ENCODE measurements at regions not wholly inside any gene's neighbourhood (a gene's known extent, or its start where the extent isn't known, plus 50 kb on each side); places are given as distances from the start of the nearest gene placed in this dataset.
A peak's percentile ranks its signal among the peaks of the same experiment; 100 is the strongest.

DNA sequence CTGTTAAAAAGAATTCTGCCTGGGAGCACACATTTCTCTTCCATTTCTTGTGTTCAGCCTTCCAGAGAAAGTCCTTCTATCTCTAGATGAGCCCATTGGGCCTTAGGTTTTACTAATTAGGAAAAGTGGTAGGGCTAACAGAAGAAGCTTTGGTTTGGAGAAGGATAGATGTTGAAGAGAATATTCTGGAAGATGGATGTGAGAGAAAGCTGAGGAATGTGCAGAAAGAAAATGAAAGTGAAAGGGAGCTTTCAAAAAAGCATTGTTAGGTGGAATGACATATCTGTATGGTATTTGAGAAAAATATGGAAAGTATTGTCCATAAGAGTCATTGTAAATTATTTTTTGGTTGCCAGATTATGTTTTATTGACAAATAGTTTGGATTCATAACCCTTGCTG is 474.8 kb upstream of the SLIT2 start:
- peak; percentile 17 for DNase-seq (ENCODE audit: low spot score)

DNA sequence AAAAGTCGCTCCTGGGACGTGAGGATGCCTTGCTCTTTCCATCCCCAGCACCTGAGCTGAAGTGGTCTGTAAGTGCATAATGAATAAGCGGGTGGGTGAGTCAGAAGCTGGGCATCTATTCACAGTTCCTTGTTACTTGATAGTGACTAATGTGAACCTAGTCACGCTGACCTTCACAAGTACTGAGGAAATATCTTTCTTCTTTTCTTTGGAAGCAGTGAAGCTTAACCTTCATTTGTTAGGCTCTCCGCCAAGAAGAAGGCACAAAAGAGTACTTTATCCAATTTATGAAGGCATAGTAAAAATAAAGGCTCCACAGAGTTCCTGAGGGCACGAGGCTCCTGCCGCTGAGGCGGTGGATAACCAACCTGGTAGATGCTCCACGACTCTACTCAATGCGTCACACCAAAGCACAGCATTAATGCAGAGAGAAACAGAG is 475.7 kb upstream of the SLIT2 start:
- peak; percentile 55 for DNase-seq (ENCODE audit: low spot score)

DNA sequence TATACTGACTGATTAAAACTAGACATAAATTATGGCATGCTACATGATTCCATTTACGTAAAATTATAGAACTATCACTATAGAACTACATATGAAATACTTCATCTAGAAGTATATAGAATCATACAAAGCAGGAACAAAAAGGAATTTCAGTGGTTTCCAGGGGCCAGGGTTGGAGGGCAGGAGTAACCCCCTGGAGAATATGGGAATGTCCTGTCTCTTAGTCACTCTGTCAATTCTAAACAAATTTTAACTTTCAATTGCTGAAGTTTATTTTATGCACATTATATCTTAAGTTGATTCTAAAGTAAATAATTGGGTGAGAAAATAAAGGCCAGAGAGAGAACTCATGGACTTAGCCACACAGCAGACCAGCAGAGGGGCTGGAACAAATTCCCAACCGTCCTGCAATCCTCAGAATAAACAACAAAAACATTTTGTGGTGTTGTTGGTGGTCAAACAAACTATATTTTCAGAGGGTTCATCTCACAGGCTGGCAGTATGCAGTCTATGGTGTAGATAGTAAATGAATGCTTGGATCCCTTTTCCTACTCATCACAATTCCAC is 476.9 kb upstream of the SLIT2 start:
- DNase-seq (ENCODE audit: low spot score) = no peak

DNA sequence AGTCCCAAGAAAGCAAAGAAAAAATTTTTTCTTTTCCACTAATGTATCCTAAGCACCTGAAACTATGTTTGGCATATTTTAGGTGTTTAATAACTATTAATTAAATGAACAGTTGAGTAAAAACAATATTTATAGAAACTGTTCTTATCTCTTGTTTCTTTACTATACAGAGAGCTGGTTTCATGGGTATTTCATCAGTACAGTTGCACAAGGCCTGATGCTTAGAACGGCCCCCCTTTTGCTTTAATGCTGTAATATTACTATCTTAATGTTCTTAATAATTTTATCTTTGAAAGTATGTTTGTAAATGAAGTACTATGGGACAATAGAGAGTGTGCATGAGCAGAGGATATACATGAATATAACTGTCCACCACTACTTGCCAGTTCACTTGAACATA is 479.1 kb upstream of the SLIT2 start:
- no peak for DNase-seq (ENCODE audit: low spot score)

DNA sequence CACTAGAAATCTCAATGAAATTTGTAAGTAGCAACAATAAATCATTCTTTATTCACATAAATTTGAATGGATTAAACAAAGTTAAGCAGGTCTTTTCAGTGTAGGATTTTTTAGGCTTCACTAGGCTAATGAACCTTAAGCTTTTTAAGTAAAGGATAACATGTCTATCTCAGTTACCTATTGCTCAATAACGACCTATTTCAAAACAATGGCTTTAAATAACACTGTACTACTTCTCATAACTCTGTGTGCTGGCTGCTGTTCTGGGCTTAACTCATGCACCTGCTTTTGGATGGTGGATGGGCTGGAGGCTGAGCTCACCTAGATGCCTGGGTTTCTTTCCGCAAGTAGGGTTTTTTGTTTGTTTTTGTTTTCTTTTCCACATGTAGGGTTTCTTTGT is 495.0 kb upstream of the SLIT2 start:
- DNase-seq (ENCODE audit: low spot score) = no peak

DNA sequence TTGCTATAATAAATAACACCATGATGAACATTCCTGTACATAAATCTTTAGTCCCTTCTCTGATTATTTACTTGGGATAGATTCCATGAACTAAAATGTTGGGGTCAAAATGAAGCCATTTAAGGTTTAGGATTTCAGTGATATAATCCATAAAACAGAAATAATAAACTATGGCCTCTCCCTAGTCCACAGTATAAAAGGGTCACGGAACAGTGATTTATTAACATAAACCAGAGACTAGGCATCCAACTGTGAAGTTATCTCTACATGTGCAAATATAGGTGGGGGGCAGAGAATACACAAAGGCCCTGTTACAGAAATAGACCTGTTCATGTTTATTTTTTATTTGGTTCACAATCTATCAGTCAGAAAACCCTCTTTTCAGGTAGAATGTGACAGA is 499.1 kb upstream of the SLIT2 start:
- no peak for DNase-seq (ENCODE audit: low spot score)

DNA sequence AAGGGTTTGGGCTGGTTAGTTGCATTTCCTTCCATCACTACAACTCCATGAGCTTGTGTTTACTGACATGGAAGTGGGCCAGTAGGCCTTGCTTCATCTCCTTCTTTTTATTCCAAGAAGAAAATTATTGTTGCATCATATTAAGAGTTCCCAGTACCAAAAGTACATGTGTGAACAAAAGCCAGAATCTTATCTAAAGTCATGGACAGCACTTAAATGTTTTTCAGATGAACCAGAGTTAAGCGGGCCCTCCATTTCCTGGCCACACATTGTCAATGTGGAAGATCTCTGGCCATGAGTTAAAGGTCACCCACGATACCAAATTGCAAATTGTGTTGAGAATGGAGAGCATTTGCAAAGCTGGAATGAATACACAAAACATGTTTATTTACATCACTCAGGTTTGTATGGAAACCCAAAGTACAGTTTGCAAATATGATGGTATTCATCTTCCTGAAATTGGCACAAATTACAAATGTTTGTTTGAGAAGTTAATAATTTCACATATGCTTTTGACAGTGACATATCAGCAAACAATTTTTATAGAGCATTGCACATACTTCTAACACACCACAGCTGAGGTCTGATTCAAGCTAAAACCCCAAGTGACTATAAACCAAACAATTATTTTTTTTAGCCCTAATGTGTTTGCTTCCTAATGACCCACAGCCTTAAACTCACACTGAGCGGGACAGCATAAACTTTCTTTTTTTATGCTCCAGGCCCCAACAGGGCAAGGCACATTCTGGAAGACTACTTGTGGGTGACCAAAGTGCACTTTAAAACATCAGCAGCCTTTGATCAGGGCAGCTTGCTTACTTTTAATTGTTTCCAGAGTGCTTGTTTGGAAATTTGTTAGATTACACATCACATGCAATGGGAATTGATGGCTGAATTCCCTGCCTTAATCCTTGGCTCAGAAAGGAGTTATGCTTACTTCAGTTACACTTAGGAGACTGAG is 502.9 kb upstream of the SLIT2 start:
- no peak for DNase-seq (ENCODE audit: low spot score)

DNA sequence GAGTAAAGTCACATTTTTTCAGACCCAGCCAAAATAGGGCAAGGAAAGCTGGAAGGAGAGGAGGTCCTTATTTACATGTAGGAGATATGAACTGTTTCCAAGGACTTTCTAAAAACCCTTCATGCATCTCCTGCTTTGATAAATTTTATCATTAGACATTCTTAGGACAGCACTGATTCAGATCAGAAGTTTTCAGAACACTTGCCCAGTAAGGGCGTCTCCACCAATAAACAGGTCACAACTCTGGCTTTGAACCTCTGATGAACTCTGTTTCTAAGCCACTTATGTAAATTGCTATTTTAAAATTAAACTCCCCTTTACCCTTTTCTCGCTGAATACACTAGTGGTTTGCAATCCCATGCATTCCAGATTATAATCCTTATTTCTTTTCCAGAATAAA is 505.3 kb upstream of the SLIT2 start:
- DNase-seq (ENCODE audit: low spot score) = no peak

DNA sequence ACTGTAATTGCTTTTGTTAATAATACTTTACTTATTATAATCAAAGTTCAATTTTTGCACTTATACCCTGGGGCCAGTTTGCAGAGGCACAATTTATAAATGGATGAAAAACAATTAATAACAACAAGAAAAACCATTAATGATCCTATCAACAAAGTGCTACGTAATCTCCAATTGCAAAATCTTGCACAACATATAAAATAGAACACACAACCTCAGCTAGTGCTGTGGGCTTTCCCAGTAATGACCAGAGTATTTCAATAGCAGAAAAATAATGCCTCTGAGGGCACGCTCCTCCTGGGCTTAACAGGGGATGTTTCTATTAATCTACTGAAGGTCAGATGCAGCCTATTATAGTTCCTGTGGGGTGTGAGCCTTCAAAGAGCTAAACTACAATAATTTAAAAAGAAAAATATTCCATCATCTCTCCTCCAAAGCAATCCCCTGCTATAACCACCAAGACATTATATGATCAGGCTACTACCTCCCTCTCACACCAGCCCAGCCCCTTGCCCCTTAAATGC is 508.5 kb upstream of the SLIT2 start:
- no peak for DNase-seq (ENCODE audit: low spot score)

DNA sequence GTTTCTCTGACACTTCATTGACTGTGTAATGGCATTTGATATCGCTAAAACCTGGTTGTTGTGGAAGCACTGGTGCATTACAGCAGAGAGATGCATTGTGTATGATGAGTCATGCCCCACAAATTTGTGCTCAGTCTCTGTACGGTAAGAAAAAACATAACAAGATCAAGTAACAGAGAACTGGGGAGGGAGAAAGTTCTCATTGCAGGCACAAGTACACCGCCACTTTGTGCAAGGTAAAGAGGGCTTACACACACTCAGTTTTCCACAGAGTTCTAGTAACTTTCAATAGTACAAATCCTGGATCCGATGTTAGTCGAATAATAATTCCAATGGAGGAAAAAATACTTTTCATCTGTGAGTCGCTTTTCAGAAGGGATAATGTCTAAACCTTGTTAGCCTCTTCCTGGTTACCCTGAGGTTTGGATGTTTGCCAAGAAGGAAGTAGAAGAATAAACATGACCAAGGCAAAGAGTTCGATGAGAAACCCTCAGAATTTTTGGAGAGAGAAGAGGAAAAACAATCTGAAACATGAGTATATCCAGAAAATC is 512.5 kb upstream of the SLIT2 start:
- DNase-seq (ENCODE audit: low spot score) = peak; percentile 82

DNA sequence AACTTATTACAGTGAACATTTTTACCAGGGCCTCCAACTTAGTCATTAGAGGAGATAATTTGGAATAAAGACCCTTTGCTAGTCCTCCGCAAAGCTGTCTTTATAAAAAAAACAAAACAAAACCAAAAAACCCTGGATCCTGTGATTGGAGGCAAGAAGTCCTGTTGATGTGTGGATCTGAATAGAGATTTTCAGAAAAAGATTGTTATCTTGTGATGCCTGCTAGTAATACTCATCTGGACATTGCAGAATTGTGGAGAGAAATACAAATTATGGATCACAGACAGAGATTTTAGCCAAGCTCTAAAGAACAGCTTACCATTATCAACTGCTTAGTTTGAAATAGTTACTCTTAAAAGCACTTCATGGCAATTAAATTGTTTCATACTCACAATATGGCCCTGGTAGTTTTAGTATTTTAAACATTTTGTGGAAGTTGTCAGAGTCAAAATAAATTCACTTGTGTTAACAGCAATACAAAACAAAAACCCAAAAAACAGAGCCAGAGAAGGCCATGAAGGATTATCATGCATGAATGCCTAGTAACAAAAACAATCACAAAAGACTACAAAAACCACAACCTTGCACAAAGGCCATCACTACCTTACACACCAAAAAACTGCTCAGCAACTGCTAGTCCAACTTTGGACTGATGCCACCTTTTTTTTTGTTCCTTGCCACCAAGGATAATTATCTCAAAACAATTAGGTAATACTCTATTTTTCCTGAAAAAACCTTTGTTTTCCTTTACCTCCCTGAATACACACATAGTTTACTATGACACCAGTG is 514.5 kb upstream of the SLIT2 start:
- DNase-seq (ENCODE audit: low spot score) = no peak

DNA sequence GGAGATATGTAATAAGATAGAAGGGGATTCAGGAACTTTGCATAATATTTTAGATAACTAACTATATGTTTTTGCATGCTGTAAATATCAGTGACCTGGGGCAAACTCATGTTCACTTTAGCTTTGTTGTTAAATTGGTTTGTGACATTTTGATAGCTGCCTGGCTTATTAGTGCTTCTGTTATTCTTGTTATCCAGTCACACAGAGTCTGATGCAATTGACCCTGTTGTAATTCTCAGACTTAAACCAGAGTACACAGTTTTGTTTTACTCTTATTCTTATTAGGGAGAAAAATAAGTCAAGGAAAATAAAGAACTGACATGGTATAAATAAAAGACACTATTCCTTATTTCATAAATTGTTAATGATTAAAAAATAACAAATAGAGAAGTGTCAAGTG is 516.7 kb upstream of the SLIT2 start:
- DNase-seq (ENCODE audit: low spot score) = no peak

DNA sequence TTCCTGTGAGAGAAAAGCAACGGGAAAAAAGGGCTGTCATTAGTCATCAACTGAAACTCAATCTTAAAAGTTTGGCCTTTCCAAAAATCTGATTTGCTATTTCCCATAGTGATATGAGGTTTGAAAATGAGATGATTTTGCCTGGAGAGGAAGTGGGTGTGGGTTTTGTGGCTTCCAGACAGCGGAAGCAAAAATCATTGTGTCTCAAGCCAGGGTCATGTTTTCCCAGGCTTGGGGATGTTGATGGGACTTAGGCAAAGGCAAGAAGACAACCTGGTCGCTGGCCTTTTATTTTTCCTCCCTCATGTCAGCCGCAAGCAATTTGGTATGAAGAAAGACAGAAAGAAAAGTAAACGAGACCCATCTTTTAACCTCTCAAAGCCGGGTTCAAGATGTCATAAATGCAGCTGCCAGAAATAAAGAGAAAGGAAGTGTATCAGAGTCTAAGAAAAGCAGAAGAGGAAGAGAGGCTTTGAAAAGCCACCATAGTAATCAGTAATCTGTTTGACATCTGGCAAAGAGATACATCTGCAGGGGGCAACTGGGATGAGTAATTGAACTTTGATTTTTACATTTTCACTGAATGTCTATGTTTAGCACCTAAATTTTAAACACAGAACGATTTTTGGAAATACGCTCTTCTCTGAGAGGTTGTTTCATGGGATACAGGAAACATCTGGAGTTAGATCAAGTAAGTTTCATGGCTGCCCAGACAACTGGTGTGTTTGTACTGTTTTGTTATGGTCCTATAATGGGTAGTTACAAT is 521.6 kb upstream of the SLIT2 start:
- peak; percentile 72 for DNase-seq (ENCODE audit: low spot score)

DNA sequence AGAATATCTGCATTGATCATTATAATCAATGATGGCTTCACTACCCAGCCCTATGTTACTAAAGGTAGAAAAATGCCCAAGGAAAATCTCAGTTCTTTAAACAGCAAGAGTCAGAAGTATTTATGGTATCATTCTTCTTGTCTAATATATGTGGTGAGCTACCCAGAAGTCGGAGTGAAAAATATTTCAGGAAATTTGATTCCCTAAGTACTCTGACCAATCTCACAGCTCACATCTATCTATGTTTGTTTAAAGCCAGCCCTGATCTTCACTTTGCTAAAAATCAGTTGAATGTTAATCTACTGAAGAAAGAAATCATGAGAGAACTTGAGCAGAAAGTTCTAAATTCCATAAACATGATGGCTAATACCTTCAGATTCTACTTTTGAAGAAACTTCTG is 522.9 kb upstream of the SLIT2 start:
- DNase-seq (ENCODE audit: low spot score) = no peak

DNA sequence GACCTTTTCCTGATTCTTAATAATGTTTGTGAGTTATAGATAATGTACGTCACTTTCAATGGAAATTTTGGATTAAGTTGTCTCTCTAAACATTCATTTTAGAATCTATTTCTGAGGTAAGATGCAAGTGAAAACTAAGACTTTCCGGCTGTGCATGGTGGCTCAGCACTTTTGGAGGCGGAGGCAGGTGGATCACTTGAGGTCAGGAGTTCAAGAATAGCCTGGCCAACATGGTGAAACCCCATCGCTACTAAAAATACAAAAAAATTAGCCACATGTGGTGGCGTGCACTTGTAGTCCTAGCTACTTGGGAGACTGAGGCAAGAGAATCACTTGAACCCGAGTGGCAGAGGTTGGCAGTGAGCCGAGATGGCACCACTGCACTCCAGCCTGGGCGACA is 524.6 kb upstream of the SLIT2 start:
- no peak for DNase-seq (ENCODE audit: low spot score)

DNA sequence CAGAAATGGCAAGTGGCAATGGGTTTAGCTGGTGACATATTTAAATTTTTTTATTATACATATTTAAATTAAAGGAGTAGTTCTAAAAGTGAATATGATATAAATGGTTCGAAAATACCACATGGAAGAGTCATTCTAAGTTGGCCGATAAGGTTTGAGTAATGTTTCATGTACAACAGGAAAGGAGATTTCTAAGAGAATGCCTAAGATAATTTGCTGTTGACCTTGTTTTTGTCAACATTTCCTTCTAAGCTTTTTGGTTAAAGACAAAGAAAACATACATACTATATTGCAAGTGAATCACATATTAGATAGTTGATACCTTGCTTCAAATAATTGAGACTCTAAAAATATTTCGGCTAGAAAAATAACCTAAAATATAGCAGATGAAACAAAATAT is 526.6 kb upstream of the SLIT2 start:
- DNase-seq (ENCODE audit: low spot score) = peak; percentile 26

DNA sequence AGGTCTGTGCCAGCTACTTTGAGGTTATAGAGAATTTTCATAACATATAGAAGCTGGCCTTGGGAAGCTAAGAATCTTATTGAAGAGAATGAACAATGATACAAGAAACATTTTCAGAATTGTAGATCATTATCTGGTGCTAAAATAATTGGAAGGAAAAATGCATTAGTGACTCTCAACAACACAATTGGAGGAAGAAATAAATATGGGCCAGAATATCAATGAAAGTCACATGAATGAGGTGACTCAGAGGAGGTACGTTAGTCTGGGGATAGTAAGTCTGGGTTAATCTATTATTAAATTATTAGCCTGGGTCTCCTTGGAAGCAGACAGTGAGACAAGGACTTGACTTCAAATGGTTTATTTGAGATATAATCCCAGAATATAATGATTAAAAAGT is 529.3 kb upstream of the SLIT2 start:
- DNase-seq (ENCODE audit: low spot score) = peak; percentile 62

DNA sequence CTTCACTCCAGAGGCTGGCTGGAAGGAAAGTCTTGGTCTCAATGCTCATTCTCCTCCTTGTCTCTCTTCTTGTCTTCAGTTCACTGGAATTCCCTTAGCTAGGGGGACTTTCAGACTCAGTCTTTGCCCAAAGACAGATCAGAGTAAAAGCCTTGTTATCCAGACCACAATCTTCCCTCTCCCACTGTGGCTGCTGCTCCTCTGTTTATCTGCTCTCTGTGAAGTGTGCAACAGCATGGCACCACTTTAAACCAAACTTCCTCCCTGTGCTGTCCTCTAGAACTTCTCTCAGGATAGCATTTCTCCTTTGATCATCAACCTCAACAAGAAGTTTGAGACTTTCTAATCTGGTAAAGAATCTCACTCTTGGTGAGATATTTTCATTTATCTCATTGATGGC is 530.1 kb upstream of the SLIT2 start:
- no peak for DNase-seq (ENCODE audit: low spot score)

DNA sequence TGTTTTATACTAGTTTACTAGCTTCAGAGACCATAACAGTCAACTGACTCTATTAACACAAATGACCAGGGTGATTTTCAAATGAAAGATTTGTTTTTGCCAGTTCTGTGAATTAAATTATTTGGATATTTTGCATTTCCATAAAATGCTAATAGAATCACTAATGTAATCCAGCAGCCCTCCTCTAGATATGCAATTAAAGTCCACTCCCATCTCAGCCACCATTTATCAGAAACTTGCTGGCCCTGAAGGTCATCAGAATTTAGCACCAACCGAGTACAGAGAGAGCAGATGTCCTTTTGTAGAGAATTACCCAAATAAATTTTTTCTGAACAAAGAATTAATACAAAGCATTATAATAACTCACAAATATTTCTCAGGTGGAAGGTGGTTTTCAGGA is 531.1 kb upstream of the SLIT2 start:
- no peak for DNase-seq (ENCODE audit: low spot score)

DNA sequence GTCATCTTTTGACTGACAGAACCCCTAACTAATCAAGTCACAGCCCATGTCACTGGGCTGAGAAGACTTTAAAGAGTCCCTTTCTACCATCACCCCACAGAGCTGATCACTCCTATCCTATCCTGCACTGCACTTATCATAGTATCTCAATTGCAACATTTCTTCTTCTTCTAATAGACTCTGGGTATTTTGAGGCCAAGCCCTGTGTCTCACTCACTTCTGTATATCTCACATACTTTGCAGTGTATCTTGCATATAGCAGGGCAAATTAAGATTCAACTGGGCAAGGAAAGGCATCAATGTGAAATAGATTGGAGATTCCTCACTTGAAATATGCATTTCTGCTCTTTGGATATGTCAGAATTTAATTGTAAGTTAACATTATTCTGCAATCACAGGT is 531.5 kb upstream of the SLIT2 start:
- DNase-seq (ENCODE audit: low spot score) = no peak

DNA sequence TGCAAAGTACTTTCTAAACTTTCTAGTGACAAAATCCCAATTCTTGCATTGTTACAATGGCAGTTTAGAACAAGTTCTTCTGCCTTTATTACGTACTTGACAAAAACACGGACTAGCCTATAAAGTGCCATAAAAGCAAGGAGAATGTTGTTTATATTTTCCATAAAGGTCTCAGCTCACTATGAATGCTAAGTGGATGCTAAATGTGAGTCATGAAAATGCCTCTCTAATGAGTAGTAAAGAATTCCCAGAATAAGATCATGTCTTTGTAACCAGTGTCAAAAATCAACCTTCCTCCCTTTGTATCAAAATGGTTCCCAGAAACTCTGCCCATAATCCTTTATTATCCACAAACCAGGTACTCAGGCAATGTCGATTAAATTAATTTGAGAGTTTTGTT is 539.8 kb upstream of the SLIT2 start:
- peak; percentile 71 for DNase-seq (ENCODE audit: low spot score)

DNA sequence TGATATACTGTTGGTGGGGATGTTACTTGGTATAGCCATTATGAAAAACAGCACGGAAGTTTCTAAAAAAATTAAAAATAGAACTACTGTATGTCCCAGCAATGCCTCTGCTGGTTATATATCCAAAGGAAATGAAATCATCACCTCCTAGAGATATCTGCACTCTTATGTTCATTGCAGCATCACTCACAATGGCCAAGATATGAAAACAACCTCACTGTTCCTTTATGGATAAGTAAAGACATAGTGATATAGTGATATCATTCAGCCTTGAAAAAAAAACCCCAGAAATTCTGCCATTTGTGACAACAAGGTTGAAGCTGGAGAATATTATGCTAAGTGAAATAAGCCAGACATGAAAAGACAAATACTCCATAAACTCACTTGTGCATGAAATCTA is 543.8 kb upstream of the SLIT2 start:
- no peak for DNase-seq (ENCODE audit: low spot score)
